ENCODE measurements at regions not wholly inside any gene's neighbourhood (a gene's known extent, or its start where the extent isn't known, plus 50 kb on each side); places are given as distances from the start of the nearest gene placed in this dataset.

DNA sequence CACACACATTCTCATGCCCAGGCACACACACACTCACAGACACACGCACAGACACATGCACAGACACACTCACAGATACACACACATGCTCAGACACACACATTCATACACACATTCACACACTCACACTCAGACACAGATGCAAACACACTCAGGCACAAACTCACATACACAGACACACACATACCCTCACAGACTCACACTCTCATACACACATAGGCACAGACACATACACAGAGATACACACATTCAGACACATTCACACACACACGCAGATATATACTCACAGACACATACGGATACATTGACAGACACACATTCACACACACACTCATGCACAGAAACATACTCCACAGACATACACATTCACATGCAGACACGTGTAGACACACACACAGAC is 89.6 kb downstream of the RBFOX3 start:
- no peak for DNase-seq (ENCODE audit: low read depth in 2 of 2)

DNA sequence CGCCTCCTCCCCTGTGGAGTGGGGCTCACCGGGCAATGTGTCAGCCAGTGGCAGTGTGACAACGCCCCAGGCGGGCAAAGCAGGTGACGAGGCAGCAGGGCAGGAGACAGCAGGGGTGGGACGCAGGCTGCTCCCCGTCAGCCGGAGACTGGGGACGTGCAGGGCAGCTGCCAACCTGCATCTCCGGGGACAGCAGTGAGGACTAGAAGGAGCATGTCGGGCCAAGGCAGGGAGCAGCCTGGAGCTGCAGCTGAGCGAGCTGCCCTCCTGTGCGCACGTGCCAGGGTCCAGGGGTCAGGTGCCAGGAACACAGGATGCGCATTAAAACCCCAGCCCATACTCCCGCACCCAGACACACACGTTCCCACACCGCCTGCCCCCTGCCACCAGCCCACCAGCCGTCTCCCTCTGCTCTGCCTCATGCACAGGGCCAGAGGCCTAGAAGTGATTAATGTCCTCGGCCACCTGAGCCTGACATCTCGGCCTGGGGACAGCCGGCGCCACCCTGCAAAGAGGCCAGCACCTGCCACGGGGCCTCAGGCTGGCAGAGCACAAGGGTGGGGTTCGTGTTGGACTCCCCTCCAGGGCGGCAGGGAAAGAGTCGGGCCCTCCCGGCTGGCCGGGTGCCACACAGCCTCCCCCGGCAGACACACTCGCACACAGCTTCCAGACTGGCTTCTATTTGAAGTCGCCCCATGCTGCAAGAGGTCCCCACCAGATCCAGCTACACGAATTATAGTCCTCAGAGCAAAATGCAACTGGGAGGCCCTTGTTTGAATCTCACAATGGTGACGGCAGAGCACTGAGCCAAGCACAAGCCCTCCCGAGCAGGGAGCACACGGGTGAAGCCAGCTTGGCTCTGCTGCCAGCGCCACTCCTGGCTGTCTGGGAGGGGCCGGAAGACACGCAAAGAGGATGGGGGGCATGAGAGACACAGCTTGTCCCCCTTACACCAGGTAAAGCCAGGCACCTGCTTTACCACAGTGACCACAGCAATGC is 90.4 kb downstream of the RBFOX3 start:
- no peak for DNase-seq (ENCODE audit: low read depth in 2 of 2)

DNA sequence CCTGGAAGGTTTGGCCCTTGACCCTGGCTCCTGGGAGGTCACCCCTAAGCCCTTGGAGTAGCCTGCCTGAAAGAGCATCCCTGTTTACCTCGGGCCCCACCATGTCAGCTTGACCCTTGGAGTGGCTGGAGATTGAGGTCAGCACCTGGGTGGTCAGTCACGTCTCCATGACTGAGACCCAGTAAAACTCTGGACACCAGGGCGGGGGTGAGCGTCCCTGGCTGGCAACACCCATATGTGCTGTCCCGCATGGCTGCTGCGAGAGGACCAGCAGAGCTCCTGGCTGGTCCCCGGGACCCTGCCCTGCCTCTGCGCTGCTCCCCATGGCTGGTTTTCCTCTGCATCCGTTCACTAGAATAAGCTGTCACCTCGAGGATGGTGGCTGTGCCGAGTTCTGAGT is 91.2 kb downstream of the RBFOX3 start:
- no peak for DNase-seq (ENCODE audit: low read depth in 2 of 2)

DNA sequence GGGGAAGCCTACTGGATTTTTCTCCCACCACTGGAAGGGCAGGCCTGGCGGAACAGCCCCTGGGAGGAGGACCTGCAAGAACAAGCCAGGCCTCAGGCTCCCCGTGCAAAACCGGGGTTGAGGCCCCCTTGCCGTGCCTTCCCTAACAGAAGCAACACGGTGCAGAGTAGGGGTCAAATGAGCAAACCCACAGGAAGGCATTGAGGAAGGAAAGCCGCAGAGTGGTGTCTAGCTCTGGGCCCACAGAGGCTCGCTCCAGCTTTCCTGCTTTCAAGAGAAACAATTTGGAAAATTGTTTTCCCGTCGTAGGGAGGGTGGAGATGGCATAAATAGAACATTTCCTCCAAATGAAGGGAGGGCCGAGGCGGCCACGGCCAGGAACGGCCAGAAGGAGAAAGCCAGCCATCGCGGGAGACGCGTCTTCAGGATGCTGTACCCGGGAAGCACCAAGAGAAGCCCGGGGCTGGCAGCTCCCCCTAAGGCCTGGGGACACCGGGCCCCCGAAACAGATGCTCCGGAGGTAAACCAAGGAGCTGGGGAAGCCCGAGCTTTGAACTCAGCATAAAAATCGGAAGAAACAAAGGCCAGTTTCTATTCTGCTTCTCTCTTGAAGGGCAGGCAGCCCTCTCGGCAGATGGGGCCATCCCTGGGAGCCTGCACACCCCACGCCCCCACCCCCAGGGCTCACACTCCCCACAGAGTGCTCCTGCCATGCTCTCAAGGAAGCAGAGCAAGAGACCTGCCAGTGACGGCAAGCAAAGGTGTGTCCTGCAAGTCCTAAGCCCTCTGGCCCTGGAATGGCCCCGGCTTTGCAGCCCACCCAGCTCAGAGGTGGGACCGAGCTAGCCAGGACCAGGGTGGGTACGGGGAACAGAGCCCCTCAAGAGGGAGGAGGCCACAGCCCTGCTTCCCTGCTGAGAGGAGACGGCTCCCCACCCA is 92.0 kb downstream of the RBFOX3 start:
- no peak for DNase-seq (ENCODE audit: low read depth in 2 of 2)

DNA sequence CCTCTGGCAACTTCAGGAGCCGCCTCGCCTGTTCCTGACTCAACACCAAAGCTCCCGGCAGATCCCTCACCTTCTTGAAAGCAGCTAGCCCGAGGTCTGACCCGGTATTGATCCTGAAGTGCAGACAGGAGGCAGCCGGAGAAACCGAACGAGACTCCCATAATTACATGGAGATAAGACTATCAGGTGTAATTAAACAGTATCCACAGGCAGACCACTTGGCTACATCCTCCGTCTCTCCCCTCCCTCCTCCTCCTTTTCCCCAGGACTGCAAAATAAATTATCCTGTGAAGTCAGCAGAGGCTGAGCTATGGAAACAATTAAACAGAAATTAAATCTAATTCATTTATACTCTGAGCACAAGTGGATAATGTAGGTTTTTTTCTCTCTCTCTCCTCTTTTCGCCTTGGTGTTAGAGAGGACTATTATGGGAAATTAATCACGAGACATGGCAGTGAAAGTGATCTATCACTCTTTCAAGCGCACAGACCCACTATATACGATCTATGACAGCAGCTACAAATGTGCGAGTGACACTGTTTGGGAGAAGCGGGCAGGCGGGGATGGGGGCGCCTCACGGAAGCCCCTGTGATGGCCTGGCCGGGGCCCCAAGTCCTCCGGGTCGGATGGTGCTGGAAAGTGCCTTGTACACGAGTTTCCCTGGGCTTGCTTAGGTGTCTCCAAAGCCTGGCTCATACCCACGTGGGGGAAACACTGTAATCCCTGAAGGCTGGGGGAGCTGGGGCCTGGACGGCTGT is 92.8 kb downstream of the RBFOX3 start:
- DNase-seq (ENCODE audit: low read depth in 2 of 2), result no peak

DNA sequence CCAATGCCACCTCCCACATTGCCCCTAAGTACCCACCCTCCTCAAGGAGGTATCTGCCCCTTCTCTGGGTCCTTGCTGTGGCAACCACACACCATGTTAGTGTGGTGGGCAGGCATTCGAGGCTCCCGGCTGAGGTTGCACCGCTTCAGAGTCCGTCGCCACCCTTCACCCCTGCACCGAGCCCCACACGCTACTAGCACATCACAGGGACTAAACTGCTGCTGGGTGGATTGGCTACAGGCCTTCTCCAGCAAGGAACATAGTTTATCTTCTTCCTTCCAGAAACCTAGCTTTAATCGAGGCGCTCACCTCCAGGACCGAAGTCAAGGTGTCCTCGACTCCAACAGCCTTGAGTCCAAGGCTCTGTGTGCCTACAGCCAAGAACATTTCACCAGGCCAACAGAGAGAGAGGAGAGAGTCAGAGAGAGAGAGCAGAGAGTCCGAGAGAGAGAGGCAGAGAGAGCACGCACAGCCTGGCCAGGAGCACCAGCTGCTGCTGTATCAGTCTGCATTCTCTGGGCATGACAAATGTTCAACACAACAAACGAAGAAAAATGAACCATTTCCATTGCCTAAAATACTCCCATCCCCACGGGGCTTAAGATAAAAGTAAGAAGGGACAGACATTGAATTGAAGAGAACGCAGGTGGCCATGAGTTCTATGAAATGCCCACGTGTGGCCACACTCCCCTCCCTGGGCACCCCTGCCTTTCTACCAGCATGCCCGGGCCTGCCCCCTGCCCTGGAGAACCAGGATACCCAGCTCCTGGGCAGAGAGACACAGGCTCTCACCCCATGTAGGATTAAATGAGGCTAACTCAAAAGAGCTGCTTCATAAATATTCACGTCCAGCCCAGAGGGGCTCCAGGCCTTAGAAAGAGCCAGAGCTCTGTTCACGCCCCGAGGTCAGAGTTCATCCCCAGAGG is 94.9 kb downstream of the RBFOX3 start:
- DNase-seq (ENCODE audit: low read depth in 2 of 2), result no peak

DNA sequence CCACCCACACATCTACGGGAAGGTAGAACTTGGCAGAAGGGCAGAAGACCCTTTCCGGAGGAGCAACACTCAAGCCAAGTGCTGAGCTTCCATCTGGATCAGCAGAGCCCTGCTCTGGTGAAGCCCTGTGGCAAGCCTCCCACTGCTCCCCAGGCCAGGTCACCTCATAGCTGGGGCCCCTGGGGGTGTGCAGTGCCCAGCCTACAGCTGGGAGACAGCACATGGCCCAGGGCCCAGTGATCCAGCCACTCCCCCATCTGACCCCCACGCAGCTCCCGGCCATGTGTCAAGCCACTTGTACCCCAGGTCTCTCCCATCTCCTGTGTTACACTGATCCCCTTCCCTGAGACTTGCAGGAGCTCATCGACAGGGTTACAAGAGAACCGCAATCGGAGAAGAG is 95.7 kb downstream of the RBFOX3 start:
- no peak for DNase-seq (ENCODE audit: low read depth in 2 of 2)

DNA sequence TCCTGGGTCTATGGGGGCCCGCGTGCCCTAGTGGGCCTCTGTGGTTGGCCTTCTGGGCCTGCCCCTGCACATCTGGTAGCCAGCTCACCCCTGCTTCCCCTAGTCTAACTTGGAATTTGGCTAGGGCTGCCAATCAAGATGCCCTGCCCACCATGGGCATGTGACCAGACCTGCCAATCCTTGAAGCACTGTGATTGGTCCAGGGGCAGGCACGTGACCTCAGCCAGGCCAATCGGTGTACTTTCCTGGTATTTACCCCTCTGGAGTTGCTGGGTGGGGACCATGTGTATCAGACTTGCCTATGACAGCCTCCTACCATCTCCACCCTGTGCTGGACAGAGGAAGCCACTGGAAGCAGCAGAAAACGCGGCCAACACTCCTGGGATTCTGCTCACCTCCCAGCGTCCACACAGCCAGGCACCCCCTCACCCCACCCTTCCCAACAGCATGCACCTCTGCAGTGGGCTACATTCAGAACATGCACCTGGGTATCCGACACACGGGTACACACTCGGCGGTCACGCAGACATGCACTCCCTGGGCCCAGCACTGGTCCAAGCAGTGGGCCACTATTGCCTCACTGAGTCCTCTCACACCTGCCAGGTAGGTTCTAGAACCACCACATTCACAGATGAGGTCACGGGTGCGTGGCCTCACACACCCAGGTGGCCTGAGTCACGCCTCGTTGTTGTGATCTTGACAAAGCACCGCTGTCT is 96.9 kb downstream of the RBFOX3 start:
- DNase-seq (ENCODE audit: low read depth in 2 of 2), result no peak

DNA sequence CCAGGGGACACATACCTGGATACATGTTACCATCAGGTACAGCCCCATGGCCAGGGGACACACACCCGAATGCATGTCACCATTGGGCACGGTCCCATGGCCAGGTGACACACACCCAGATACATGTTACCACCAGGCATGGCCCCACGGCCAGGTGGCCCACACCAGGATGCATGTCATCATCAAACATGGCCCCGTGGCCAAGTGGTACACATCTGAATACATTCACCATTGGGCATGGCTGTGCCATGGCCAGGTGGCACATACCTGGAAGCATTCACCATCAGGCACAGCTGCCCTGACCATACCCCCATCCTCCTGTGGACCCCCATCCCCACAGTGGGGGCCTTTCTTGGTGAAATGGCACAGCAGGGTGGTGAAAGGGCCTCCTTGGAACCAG is 97.6 kb downstream of the RBFOX3 start:
- DNase-seq (ENCODE audit: low read depth in 2 of 2), result no peak

DNA sequence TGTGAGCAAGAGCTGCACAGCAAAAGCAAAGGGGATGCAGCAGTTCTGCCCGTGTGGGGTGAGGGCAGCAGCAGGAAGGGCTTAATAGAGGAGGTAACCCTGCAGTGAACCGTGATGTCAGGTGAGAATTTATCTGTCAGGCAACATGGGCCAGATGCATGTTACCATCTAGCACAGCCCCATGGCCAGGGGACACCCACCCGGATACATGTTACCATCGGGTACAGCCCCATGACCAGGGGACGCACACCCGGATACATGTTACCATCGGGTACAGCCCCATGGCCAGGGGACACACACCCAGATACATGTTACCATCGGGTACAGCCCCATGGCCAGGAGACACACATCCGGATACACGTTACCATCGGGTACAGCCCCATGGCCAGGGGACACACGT is 99.4 kb downstream of the RBFOX3 start:
- no peak for DNase-seq (ENCODE audit: low read depth in 2 of 2)

DNA sequence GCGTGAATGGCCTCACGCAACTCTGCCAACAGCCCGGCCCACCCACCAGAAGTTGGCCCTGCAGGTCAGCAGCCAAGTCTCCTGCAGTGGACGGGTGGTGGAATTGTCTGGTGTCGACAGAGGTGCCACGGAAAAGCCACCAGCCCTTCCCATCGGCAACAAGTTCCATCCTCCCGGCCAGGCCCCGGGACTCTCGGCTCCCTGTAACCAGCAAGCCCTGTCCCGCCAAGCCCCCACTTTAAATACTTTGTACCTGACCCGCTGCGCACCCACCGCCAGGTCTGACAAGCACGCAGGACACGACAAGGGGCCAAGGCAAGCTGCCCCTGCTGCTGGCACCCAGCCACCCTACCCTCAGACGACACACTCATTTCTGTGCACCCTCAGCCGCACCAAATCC is 100.8 kb downstream of the RBFOX3 start:
- no peak for DNase-seq (ENCODE audit: low read depth in 2 of 2)

DNA sequence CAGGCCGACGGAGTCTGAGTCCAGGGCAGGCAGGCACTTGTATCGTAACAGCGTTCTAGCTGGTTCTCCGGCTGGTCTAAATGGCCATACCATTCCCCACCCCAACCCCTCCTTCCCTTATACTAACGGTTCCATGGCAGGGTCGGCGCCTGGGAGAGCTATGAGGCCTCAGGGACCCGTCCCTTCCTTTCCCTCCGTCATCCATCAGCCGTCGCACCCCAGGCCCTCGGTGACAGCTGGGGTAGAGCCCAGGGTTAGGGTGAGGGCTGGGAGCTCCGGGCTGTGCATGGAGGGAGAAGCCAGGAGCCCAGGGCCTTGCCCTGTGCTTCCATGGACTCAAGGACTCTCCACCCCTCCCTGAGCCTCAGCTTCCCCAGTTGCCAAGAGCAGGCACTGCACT is 101.4 kb downstream of the RBFOX3 start:
- DNase-seq (ENCODE audit: low read depth in 2 of 2), result no peak

DNA sequence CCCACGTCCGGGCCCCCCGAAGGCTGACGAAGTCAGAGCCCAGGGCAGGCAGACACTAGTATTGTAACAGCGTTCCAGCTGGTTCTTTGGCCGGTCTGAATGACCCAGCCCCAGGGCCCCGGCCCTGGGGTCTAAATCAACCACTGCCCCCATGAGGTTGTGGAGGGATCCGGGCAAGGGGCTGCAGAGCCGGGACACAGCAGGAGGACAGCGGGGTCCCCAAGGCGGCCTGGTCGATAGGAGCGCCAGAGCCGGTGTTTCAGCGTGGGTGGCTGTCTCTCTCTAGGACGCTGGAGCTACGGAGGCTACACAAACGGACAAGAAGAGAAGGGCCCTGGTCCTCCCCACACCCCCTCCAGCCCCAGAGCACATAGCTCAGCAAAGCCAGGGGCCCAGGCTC is 101.8 kb downstream of the RBFOX3 start:
- DNase-seq (ENCODE audit: low read depth in 2 of 2), result no peak

DNA sequence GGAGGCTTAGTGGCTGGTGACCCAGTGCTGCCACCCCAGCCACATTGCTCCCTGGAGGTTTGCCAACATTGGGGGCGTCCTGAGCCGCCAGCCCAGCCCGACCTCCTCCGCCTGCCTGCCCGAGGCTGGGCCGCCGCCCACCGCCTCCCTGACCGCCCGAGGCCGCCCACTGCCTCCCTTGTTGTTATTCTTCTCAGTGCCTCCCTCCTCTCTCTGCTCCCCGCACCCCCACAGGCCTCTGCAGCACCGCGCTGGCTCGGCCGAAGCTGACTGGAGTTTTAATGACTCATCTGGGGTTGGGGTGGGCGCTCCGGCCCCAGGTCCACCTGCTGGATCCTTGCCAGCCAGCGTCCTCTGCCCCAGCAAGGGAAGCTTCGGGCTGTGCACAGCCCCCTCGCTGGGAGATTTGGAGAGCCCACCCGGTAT is 102.5 kb downstream of the RBFOX3 start:
- no peak for DNase-seq (ENCODE audit: low read depth in 2 of 2)

DNA sequence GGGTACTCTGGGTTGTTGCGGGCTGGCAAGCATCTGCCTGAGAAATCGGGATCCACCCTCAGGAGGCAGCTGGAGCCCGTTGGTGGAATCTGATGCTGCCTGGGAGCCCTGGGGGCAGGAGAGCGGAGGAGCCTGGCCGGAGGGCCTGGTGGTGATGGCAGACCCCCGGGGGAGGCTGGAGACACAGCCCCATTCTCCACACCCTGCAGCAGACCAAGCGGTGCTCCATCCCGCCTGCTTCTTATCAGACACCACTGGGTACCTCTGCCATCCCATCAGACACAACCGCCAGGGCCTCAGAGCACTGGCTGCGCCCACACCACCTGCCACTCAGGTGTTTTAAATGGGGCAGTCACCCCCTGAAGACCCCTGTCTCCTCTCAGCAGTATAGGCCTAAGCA is 103.9 kb downstream of the RBFOX3 start:
- DNase-seq (ENCODE audit: low read depth in 2 of 2), result no peak

DNA sequence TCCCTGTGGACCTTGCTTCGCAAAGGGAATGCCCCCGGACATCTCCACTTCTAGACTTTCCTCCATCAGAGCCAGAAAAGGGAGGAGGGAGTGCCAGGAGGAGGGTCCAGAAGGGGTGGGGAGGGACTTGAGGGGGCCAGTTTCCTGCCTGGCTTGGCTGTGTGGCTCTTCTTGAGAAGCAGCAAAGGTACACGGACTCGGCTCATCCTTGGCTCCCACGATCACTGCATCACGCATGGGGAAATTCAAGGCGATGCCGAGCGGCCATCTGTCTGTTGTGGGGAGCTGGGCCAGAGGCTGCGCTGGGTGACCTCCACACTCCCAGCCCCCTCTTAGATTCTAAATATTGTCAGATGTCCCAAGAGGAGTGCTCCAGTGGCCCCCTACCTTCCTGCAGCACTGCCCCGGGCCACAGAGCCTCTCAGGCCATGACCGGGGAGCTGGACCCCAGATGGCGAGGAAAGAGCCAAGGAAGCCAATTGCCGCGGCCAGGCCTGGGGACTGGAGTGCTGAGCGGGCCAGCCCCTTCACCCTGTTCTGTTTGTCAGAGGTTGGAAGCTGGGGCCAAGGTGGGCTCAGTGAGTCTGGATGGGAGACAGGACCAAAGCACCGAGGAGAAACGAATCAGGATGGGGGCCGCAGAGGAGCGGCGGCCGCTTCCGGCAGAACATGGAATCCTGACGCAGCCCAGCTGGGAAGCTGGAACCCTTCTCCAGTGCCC is 104.5 kb downstream of the RBFOX3 start:
- DNase-seq (ENCODE audit: low read depth in 2 of 2), result no peak

DNA sequence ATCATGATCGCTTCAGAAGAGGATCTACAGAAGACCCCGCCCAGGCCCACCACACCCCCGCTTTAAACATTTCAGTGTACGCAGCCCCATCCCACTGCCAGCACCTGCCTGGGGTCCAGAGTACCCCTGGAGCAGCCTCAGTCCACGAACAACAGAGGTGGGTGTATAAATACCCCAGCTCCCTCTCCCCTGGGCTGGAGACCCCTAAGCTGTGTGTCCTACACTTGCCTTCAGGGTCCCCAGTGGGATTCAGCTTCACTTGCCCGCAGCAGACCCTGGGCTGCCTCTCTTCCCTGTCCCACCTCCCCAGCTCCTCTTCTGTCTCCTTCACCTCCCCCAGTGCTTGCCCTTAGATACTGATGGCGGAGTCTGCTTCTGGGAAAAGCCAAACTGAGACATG is 105.7 kb downstream of the RBFOX3 start:
- DNase-seq (ENCODE audit: low read depth in 2 of 2), result no peak

DNA sequence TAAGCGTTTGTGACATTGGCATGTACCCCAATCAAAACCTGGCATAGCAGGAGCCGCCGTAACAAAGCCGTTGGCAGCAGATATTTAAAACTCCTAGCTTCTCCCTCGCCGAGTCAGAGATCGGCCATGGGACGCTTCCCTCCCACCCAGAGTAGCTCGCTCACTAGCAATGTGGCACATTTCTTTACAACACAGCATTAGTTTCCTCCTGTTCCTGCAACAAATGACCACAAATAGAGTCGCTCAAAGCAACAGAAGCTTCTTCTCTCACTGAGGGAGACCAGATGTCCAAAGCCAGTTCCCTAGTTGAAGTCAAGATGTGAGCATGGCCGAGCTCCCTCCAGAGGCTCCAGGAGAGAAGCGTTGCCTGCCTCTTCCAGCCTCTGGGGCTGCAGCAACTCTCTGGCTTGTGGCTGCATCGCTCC is 106.7 kb downstream of the RBFOX3 start:
- DNase-seq (ENCODE audit: low read depth in 2 of 2), result no peak

DNA sequence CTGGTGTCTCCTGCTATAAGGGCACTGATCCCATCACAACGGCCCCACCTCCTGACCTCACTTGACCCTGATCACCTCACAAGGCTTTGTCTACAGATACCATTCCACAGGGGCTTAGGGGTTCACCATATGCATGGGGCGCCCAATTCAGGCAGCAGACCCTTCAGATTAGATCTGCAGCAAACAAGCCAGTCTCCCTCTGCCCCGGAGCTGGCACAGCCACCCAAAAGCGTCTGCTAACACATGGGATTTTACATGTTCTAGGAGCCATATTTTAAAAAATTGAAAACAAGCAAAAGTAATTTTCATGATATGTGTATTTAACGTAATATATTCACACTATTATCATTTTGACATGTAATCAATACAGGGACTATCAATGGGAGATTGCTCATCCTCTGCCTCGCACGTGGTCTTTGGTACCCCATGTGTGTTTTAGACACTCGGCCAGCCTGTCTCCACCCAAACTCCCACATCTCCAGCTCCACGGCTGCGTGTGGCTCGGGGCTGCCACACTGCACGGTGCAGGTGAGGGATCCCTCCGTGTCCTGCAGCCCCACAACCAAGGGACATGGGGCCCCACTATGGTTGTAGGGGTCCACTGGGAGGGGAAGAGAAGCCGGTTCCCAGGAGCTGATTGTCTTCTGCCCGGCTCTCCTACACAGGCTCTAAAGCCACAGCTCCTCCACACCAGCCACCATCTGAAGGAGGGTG is 107.6 kb downstream of the RBFOX3 start:
- DNase-seq (ENCODE audit: low read depth in 2 of 2), result no peak

All from stimulated activated CD8-positive, alpha-beta memory T cell treated with anti-CD3 and anti-CD28 coated beads, Interleukin-2, amount 100 ng/mL, for 1 hour (primary cell).